NCI-H2196 (cell line): ENCODE measurements at regions not wholly inside any gene's neighbourhood (a gene's known extent, or its start where the extent isn't known, plus 50 kb on each side); places are given as distances from the start of the nearest gene placed in this dataset.

Experiments used
- DNase-seq: peaks from one replicate; lab custom pipeline; 2025; ENCODE audit not compliant: unreplicated experiment; lab: John Stamatoyannopoulos, UW

DNA sequence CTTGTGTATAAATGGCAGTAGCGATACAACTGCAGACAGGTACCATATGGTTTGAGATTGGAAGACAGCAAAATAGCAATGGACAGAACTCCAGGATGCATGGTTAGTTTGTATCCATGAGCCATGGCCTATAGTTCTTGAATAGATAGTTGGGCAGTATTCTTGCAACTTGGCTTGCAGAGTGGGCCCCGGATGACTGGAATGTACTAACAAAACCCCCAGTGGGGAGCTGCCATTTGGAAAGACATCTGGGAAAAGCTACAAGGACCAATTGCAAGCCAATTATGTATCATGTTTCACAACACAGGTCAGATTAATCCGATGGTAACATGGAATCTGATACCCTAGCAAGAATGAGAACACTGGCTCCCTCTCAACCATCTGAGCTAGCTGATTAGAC is 279.6 kb downstream of the RERGL start:
- DNase-seq: no peak

DNA sequence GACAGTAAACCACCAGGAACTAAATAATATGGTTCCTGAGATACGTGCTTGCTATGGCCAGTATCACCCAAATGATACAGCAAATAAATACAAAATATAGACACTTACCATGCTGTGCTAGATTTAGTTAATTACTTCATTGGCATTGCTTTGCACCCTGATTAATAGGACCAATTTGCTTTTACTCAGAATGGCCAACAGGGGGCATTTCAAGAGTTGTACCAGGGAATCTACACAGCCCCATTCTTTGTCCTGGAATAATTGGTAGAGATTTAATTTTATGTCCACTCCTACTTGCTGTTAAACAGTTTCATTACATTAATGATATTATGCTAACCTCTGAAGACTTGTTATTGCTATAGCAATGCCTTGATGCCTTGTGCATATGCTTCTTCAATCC is 280.8 kb downstream of the RERGL start:
- DNase-seq: no peak

DNA sequence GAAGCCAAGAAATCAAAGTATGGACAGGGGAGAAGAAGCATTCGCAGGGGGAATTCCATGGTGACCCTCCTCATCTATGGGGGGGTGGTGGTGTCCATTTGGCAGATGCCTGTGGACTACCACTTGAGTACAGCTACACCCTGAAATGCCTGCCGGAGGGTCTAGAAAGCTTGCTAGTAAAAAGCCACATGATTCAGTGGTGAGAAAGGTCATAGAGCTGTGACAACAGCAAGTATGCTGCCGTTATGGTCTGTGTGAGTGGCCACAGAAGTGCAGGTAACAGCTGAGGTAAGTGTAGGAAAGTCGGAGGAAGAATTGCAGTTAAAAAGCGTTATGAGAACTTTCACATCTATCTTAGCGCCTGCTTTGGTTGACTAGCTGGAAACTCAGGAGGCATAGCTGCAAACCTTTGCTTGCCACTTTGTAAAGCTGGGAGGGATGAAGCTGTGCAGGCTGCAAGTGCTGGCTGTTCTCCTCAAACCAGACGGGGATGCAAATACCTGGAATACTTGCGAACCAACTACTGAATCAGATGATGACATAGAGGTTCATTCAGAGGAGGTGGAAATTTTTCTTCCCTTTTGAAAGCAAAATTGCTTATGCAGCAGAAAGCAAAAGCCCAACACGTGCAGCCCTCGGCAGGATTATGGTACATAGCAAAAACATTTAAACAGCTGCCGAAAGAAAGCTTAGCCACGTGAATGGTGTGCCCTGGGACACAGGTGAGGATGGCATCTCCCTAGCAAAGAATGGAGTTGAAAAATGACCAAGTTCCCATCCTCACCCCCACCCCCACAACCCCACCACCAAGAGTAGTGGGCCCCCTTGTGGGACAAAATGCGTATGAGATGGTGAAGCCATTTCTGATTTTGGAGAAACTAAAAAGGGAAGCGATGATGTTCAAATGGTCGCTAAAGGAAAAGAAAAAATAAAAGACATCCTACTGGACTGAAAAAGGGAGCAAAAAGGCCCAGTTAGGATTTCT is 287.0 kb downstream of the RERGL start:
- no peak for DNase-seq

DNA sequence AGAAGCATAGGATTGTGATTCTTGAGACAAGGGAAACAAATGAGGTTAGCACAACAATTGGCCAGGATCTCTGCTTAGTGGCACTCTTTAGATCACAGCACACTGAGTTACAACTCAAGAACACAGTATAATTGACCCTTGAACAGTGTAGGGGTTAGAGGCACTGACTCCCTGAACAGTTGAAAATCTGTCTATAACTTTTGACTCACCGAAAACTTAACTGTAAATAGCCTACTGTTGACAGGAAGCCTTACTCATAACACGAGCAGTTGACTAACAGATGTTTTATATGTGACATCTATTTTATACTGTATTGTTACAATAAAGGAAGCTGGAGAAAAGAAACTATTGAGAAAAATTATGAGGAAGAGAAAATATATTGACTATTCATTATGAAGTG is 296.1 kb downstream of the RERGL start:
- DNase-seq: no peak

DNA sequence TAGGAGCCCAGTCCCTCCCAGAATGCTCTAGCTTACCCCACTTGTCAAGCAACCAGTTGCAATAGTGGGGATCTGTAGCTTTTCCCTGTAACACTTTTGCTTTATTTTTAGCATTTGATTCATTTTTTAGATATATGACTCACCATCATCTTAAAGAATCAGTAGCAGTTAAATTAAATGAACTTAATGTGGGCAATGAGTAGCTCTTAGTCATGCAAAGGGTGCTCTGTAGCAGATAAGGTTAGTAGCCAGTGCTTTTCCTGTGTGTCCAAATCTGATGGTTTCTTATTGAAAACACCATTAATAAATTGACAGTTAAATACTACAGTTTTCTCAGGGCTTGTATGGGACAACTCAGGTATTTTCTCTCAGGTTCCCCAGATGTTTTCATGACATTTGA is 311.8 kb downstream of the RERGL start:
- DNase-seq: no peak

DNA sequence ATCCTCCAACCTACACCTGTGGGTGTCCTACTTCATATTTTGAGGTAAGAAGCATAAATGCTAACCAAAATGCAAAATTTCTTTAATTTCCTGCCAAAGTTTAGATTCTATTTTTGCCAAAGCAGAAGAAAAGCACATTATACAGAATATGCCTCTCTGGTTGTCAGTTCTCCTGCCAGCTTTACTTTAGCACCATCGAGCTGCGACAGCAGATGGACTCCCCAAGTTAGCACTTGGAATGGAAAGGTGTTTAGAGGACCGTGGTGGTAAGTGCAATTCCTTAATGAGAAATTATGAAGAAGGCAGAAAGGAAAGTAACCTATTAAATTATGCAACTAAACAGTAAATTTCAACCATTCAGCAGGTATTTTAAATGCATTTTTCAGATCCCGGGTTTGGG is 326.6 kb downstream of the RERGL start:
- no peak for DNase-seq

DNA sequence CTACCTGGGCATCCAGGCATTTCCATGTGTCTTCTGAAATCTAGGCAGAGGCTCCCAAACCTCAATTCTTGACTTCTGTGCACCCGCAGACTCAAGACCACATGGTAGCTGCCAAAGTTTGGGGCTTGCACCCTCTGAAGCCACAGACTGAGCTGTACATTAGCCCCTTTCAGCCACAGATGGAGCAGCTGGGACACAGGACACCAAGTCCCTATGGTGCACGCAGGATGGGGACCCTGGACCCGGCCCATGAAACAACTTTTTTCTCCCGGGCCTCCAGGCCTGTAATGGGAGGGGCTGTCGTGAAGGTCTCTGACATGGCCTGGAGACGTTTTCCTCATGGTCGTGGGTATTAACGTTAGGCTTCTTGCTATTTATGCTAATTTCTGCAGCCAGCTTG is 330.0 kb downstream of the RERGL start:
- no peak for DNase-seq
